ENCODE measurements at regions not wholly inside any gene's neighbourhood (a gene's known extent, or its start where the extent isn't known, plus 50 kb on each side); places are given as distances from the start of the nearest gene placed in this dataset.

GRCh38 chr4:33931026-33931425 is 2313.3 kb downstream of the ARAP2 start:
- TF ChIP-seq CTCF (conservative IDR thresholded peaks at IDR 0.05): no peak
- Mint-ChIP-seq H3K4me1 (no peaks in the 10 kb centered on the region), H3K4me3 (no peak overlapping the region), H3K36me3 (ENCODE audit: insufficient read depth in 1 of 3, low read depth in 3 of 3) (peaks cover 0 to 4% (median 0%) of the 10 kb centered on the region in 3 experiments; a peak in 1 of 7 replicates), H3K9me3 (peaks cover 3 to 4% of the 10 kb centered on the region in 2 experiments; a peak in 3 of 5 replicates), H3K27me3 (ENCODE audit: low read depth) (no peaks in the 10 kb centered on the region), H3K27ac (no peak overlapping the region)
- Histone ChIP-seq H3K56ac (ENCODE audit: insufficient read length, low read depth, low read length) (no peak overlapping the region), H2BK20ac (ENCODE audit: low read depth, low read length, poor library complexity, severe bottlenecking) (no peak overlapping the region), H3K79me1 (ENCODE audit: insufficient read depth, low read depth, low read length, poor library complexity, severe bottlenecking) (no peaks in the 10 kb centered on the region), H2BK15ac (ENCODE audit: low read depth, low read length) (no peak overlapping the region), H3K9ac (ENCODE audit: extremely low read depth, insufficient read length, low read length) (no peak overlapping the region), H3K14ac (ENCODE audit: insufficient read depth, low read length) (no peak overlapping the region), H2BK12ac (ENCODE audit: insufficient read length, low read depth, low read length) (no peak overlapping the region), H3K4me1 (ENCODE audit: insufficient read depth, low read length) (no peaks in the 10 kb centered on the region), H3K79me2 (ENCODE audit: insufficient read depth, low read length) (no peaks in the 10 kb centered on the region), H4K5ac (ENCODE audit: insufficient read length, low read depth, low read length) (no peak overlapping the region), H3K27ac (ENCODE audit: insufficient read length, low read depth, low read length) (no peak overlapping the region), H3K23me2 (ENCODE audit: insufficient read length, low read depth, low read length, poor library complexity, severe bottlenecking) (no peaks in the 10 kb centered on the region), H4K8ac (replicated peaks; ENCODE audit: insufficient read length, low read depth, low read length) (no peak overlapping the region), H3K4me2 (ENCODE audit: insufficient read depth, insufficient read length, low read length) (no peak overlapping the region), H4K91ac (ENCODE audit: insufficient read length, low read depth, low read length) (no peak overlapping the region), H4K20me1 (ENCODE audit: control insufficient read depth, insufficient read depth, insufficient read length) (no peaks in the 10 kb centered on the region), H3T11ph (ENCODE audit: low read length) (no peak overlapping the region), H3K9me3 (ENCODE audit: control insufficient read depth, low read depth, low read length) (no peaks in the 10 kb centered on the region), H3K23ac (ENCODE audit: insufficient read length, low read depth, low read length) (no peak overlapping the region), H2AFZ (ENCODE audit: low read length) (no peak overlapping the region), H3K27me3 (ENCODE audit: insufficient read depth, low read length) (no peaks in the 10 kb centered on the region), H3K18ac (ENCODE audit: insufficient read length, low read depth, low read length) (no peak overlapping the region), H2BK5ac (ENCODE audit: insufficient read length, low read length) (no peak overlapping the region), H2BK120ac (ENCODE audit: low read depth, low read length, poor library complexity, severe bottlenecking) (no peak overlapping the region), H2AK5ac (ENCODE audit: insufficient read length, low read length) (no peak overlapping the region), H3K4ac (ENCODE audit: low read depth, low read length) (no peak overlapping the region)
- no peak for DNase-seq
- WGBS (ENCODE audit: extremely low coverage, insufficient read length, low lambda C conversion rate): no CpG with 5 or more reads among the region's 2 CpGs

All from H9 (cell line).